HL-60 (cell line): ENCODE measurements at regions not wholly inside any gene's neighbourhood (a gene's known extent, or its start where the extent isn't known, plus 50 kb on each side); places are given as distances from the start of the nearest gene placed in this dataset.

Experiments
- DNase-seq, 2 experiments: peaks; one replicate each; pipeline ENCODE4 v3.0.0-alpha.2; 2010 to 2020; ENCODE audit warnings: low read depth in 1 of 2, low spot score in 1 of 2
- H3K27ac ChIP-seq: fragments of 250-450 bp; sonication (Bioruptor Pico); replicated peaks from 2 replicates; pipeline ENCODE4 v1.5.1; 2020; ENCODE audit warnings: mild to moderate bottlenecking, moderate library complexity
- H3K27me3 ChIP-seq: fragments of 250-450 bp; sonication (Bioruptor Pico); 2 replicates; pipeline ENCODE4 v1.5.1; 2021; ENCODE audit warnings: mild to moderate bottlenecking, moderate library complexity; ENCODE audit not compliant: insufficient read depth, poor library complexity, severe bottlenecking
- H3K4me3 ChIP-seq: replicated peaks from 2 replicates; pipeline ENCODE4 v1.5.1; 2011; ENCODE audit warnings: mild to moderate bottlenecking, control low read depth, low read length; ENCODE audit not compliant: insufficient read depth
- CTCF ChIP-seq: IDR thresholded peaks from one replicate; pipeline ENCODE4 v1.5.1; 2011; ENCODE audit warnings: low read length, control low read depth, inconsistent platforms; ENCODE audit not compliant: insufficient read depth
- GABPA ChIP-seq: IDR thresholded peaks from 2 replicates; pipeline ENCODE4 v1.6.1; 2012; ENCODE audit warnings: low read depth
- POLR2AphosphoS5 ChIP-seq: IDR thresholded peaks from 2 replicates; pipeline ENCODE4 v1.6.1; 2012; ENCODE audit warnings: low read depth
- SPI1 ChIP-seq: IDR thresholded peaks from 2 replicates; pipeline ENCODE4 v1.6.1; 2012; ENCODE audit warnings: low read depth, mild to moderate bottlenecking, borderline replicate concordance
- TF ChIP-seq, protein P1 (sequence below): IDR thresholded peaks from 2 replicates; pipeline ENCODE4 v1.6.1; 2012; ENCODE audit warnings: low read depth; ENCODE audit not compliant: insufficient replicate concordance

GRCh38 chr13:50721672-50721992, 121.9 kb downstream of the DLEU7 start:
- Histone ChIP-seq H3K27me3 (no peaks in the 10 kb centered on the region), H3K4me3 (no peak overlapping the region), H3K27ac (no peak overlapping the region)
- DNase-seq = peak in 1 of 2 experiments; percentile 58
- TF ChIP-seq, protein P1, sequence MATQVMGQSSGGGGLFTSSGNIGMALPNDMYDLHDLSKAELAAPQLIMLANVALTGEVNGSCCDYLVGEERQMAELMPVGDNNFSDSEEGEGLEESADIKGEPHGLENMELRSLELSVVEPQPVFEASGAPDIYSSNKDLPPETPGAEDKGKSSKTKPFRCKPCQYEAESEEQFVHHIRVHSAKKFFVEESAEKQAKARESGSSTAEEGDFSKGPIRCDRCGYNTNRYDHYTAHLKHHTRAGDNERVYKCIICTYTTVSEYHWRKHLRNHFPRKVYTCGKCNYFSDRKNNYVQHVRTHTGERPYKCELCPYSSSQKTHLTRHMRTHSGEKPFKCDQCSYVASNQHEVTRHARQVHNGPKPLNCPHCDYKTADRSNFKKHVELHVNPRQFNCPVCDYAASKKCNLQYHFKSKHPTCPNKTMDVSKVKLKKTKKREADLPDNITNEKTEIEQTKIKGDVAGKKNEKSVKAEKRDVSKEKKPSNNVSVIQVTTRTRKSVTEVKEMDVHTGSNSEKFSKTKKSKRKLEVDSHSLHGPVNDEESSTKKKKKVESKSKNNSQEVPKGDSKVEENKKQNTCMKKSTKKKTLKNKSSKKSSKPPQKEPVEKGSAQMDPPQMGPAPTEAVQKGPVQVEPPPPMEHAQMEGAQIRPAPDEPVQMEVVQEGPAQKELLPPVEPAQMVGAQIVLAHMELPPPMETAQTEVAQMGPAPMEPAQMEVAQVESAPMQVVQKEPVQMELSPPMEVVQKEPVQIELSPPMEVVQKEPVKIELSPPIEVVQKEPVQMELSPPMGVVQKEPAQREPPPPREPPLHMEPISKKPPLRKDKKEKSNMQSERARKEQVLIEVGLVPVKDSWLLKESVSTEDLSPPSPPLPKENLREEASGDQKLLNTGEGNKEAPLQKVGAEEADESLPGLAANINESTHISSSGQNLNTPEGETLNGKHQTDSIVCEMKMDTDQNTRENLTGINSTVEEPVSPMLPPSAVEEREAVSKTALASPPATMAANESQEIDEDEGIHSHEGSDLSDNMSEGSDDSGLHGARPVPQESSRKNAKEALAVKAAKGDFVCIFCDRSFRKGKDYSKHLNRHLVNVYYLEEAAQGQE = no peak
- no peak for TF ChIP-seq SPI1
- no peak for TF ChIP-seq POLR2AphosphoS5
- no peak for TF ChIP-seq GABPA

DNA sequence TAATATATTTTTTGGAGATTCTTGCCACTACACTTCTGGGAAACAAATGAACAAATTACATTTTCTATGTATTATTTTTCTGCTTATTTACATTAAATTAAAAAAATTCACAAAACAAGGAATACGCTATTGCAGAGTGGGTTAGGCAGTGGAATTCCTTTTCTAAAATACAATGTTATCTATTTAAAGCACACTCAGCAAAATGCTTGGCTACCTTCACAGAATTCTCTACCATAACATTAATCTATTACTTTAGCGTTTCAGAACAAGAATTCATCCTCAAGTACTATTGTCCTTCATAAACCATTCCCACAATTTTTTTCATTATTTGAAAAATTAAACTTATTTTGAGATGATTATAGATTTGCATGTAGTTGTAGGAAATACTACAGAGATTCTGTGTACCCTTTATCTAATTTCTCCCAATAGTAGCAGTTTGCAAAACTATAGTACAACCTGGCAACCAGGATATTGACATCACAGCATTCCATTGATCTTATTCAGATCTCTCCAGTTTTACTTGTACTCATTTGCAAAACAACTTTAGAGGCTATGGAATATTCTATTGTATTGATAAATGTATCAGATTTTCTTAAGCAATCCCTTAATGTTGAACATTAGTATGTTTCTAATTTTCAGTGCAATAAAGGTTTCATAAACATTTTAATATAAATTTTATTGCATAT, 120.9 kb downstream of the DLEU7 start:
- no peak for DNase-seq
- Histone ChIP-seq H3K27me3 (no peaks in the 10 kb centered on the region), H3K4me3 (no peak overlapping the region), H3K27ac (no peak overlapping the region)
- no peak for TF ChIP-seq SPI1
- no peak for TF ChIP-seq GABPA
- TF ChIP-seq CTCF = no peak
- TF ChIP-seq, protein P1 = no peak
- no peak for TF ChIP-seq POLR2AphosphoS5

GRCh38 chr13:50724438-50724837, 119.1 kb downstream of the DLEU7 start:
- Histone ChIP-seq H3K4me3 (no peak overlapping the region), H3K27me3 (no peaks in the 10 kb centered on the region), H3K27ac (no peak overlapping the region)
- no peak for DNase-seq
- no peak for TF ChIP-seq CTCF
- TF ChIP-seq, protein P1 = no peak
- TF ChIP-seq POLR2AphosphoS5 = no peak
- no peak for TF ChIP-seq GABPA
- TF ChIP-seq SPI1 = no peak
